ENCODE measurements at regions not wholly inside any gene's neighbourhood (a gene's known extent, or its start where the extent isn't known, plus 50 kb on each side); places are given as distances from the start of the nearest gene placed in this dataset.

DNA sequence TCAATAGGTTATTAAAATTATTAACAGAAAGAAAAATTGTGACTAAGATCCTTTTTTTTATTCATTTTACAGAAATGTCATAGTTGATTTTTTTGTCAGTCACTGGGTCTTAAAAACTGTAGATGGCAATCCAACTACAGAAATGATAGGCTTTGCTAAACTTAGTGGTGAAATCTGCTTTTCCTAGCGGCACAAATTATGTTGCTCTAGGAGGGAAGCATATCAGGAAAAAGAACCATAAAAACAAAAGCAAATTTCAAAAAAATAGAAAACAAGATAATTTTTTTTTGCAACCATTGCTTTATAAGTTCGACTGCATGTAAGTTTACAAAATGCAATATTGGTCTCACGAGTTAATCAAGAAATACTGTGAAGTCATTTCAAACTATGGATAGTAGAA, 443.5 kb upstream of the IGFBP7 start:
- no peak overlapping the region for H4K8ac ChIP-seq (replicated peaks; ENCODE audit: insufficient read length, low read depth, low read length)
- H4K20me1 ChIP-seq (ENCODE audit: control insufficient read depth, insufficient read depth, insufficient read length), result no peaks in the 10 kb centered on the region
- no peak overlapping the region for H3K4me2 ChIP-seq (ENCODE audit: insufficient read depth, insufficient read length, low read length)
- no peak overlapping the region for H3K56ac ChIP-seq (ENCODE audit: insufficient read length, low read depth, low read length)
- H3K23me2 ChIP-seq (ENCODE audit: insufficient read length, low read depth, low read length, poor library complexity, severe bottlenecking), result no peaks in the 10 kb centered on the region
- no peak overlapping the region for H3K14ac ChIP-seq (ENCODE audit: insufficient read depth, low read length)
- no peak overlapping the region for H2BK15ac ChIP-seq (ENCODE audit: low read depth, low read length)
- TF ChIP-seq, protein P1, sequence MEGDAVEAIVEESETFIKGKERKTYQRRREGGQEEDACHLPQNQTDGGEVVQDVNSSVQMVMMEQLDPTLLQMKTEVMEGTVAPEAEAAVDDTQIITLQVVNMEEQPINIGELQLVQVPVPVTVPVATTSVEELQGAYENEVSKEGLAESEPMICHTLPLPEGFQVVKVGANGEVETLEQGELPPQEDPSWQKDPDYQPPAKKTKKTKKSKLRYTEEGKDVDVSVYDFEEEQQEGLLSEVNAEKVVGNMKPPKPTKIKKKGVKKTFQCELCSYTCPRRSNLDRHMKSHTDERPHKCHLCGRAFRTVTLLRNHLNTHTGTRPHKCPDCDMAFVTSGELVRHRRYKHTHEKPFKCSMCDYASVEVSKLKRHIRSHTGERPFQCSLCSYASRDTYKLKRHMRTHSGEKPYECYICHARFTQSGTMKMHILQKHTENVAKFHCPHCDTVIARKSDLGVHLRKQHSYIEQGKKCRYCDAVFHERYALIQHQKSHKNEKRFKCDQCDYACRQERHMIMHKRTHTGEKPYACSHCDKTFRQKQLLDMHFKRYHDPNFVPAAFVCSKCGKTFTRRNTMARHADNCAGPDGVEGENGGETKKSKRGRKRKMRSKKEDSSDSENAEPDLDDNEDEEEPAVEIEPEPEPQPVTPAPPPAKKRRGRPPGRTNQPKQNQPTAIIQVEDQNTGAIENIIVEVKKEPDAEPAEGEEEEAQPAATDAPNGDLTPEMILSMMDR (conservative IDR thresholded peaks at IDR 0.05), result no peak
- no peaks in the 10 kb centered on the region for H3K4me1 ChIP-seq (ENCODE audit: insufficient read depth, low read length)
- no peak overlapping the region for H2BK12ac ChIP-seq (ENCODE audit: insufficient read length, low read depth, low read length)
- H3K9me3 ChIP-seq (ENCODE audit: control insufficient read depth, low read depth, low read length), result no peaks in the 10 kb centered on the region
- no peaks in the 10 kb centered on the region for H3K79me2 ChIP-seq (ENCODE audit: insufficient read depth, low read length)
- H4K5ac ChIP-seq (ENCODE audit: insufficient read length, low read depth, low read length), result no peak overlapping the region
- H3K27ac ChIP-seq (ENCODE audit: insufficient read length, low read depth, low read length), result no peak overlapping the region
- H3K27me3 ChIP-seq (ENCODE audit: insufficient read depth, low read length), result no peaks in the 10 kb centered on the region
- H3K27ac Mint-ChIP-seq, result no peak overlapping the region
- H3K4me3 Mint-ChIP-seq, result no peak overlapping the region
- H3K79me1 ChIP-seq (ENCODE audit: insufficient read depth, low read depth, low read length, poor library complexity, severe bottlenecking), result no peaks in the 10 kb centered on the region
- no peak overlapping the region for H4K91ac ChIP-seq (ENCODE audit: insufficient read length, low read depth, low read length)
- no peak overlapping the region for H2BK120ac ChIP-seq (ENCODE audit: low read depth, low read length, poor library complexity, severe bottlenecking)
- H3K9ac ChIP-seq (ENCODE audit: extremely low read depth, insufficient read length, low read length), result no peak overlapping the region
- no peak overlapping the region for H2BK20ac ChIP-seq (ENCODE audit: low read depth, low read length, poor library complexity, severe bottlenecking)
- DNase-seq, result no peak
- no peak overlapping the region for H3T11ph ChIP-seq (ENCODE audit: low read length)
- no CpG with 5 or more reads among the region's 3 CpGs for WGBS (ENCODE audit: extremely low coverage, insufficient read length, low lambda C conversion rate)
- H3K9me3 Mint-ChIP-seq, result peaks cover 5 to 7% of the 10 kb centered on the region in 2 experiments; a peak in 4 of 5 replicates
- H3K27me3 Mint-ChIP-seq (ENCODE audit: low read depth), result no peaks in the 10 kb centered on the region
- no peak overlapping the region for H3K4ac ChIP-seq (ENCODE audit: low read depth, low read length)
- no peaks in the 10 kb centered on the region for H3K4me1 Mint-ChIP-seq
- H2AFZ ChIP-seq (ENCODE audit: low read length), result no peak overlapping the region
- no peak overlapping the region for H3K23ac ChIP-seq (ENCODE audit: insufficient read length, low read depth, low read length)
- no peak overlapping the region for H2AK5ac ChIP-seq (ENCODE audit: insufficient read length, low read length)
- no peak overlapping the region for H3K18ac ChIP-seq (ENCODE audit: insufficient read length, low read depth, low read length)
- no peaks in the 10 kb centered on the region for H3K36me3 Mint-ChIP-seq (ENCODE audit: insufficient read depth in 1 of 3, low read depth in 3 of 3)
- no peak overlapping the region for H2BK5ac ChIP-seq (ENCODE audit: insufficient read length, low read length)
